WTC11 (cell line): ENCODE measurements at regions not wholly inside any gene's neighbourhood (a gene's known extent, or its start where the extent isn't known, plus 50 kb on each side); places are given as distances from the start of the nearest gene placed in this dataset.
A peak's percentile ranks its signal among the peaks of the same experiment; 100 is the strongest.

Experiments used
- ATAC-seq: fragments of 200-7000 bp; cut with Tn5 transposase; 2 replicates; pipeline ENCODE4 v1.10.0; 2021; ENCODE audit warnings: mild to moderate bottlenecking, moderate library complexity
- CTCF ChIA-PET: fragments of 300-600 bp; sonication (Branson Sonifier 250); formaldehyde crosslinking; loops from one replicate; lab custom pipeline; 2021; ENCODE audit warnings: antibody characterized with exemption; lab: Charles Lee
- POLR2A ChIA-PET: fragments of 350-600 bp; sonication (Branson Sonifier 250); formaldehyde crosslinking; loops from one replicate; lab custom pipeline; 2021; ENCODE audit warnings: antibody characterized with exemption; lab: Charles Lee
- DNase-seq: peaks from one replicate; pipeline ENCODE4 v3.0.0; 2021; ENCODE audit warnings: low spot score
- H3K27ac Mint-ChIP-seq: 2 replicates; pipeline ENCODE4 v1.8.0; 2021; ENCODE audit warnings: mixed read lengths
- H3K27me3 Mint-ChIP-seq: 2 replicates; pipeline ENCODE4 v1.8.0; 2021; ENCODE audit warnings: low read depth, mild to moderate bottlenecking, moderate library complexity, mixed read lengths
- H3K36me3 Mint-ChIP-seq: 2 replicates; pipeline ENCODE4 v1.8.0; 2021; ENCODE audit warnings: mixed read lengths
- H3K4me1 Mint-ChIP-seq: 2 replicates; pipeline ENCODE4 v1.8.0; 2022; ENCODE audit warnings: mixed read lengths
- H3K4me3 Mint-ChIP-seq: 2 replicates; pipeline ENCODE4 v1.8.0; 2021; ENCODE audit warnings: mild to moderate bottlenecking, moderate library complexity, mixed read lengths
- H3K9me3 Mint-ChIP-seq: 2 replicates; pipeline ENCODE4 v1.8.0; 2021; ENCODE audit warnings: mixed read lengths
- ELF4 ChIP-seq: sonication (generic); formaldehyde crosslinking; IDR thresholded peaks from 2 replicates; pipeline ENCODE4 v1.8.1; 2022; ENCODE audit warnings: low read depth, mild to moderate bottlenecking, moderate library complexity, missing genetic modification reagents
- ERG ChIP-seq: fragments of 250-450 bp; sonication (Bioruptor Pico); IDR thresholded peaks from 2 replicates; pipeline ENCODE4 v1.8.0; 2021; ENCODE audit warnings: mild to moderate bottlenecking
- ESRRA ChIP-seq: sonication (generic); formaldehyde crosslinking; IDR thresholded peaks from 2 replicates; pipeline ENCODE4 v1.8.1; 2022; ENCODE audit warnings: mild to moderate bottlenecking, missing genetic modification reagents, borderline replicate concordance
- ETV6 ChIP-seq: sonication (generic); formaldehyde crosslinking; IDR thresholded peaks from 2 replicates; pipeline ENCODE4 v1.8.1; 2022; ENCODE audit warnings: mild to moderate bottlenecking, missing genetic modification reagents
- GRHL2 ChIP-seq: fragments of 250-450 bp; sonication (Bioruptor Pico); IDR thresholded peaks from 2 replicates; pipeline ENCODE4 v1.8.0; 2022; ENCODE audit warnings: mild to moderate bottlenecking, moderate library complexity; ENCODE audit not compliant: insufficient replicate concordance, severe bottlenecking
- IRF2 ChIP-seq: sonication (generic); formaldehyde crosslinking; IDR thresholded peaks from 2 replicates; pipeline ENCODE4 v1.8.0; 2022; ENCODE audit warnings: low read depth, missing genetic modification reagents, borderline replicate concordance
- NFYB ChIP-seq: sonication (generic); formaldehyde crosslinking; conservative IDR thresholded peaks from 2 replicates; pipeline ENCODE4 v1.8.0; 2022; ENCODE audit warnings: low read depth, missing genetic modification reagents
- PREB ChIP-seq: sonication (generic); formaldehyde crosslinking; IDR thresholded peaks from 2 replicates; pipeline ENCODE4 v1.8.1; 2022; ENCODE audit warnings: mild to moderate bottlenecking, missing genetic modification reagents, moderate library complexity, borderline replicate concordance
- PRRX2 ChIP-seq: fragments of 250-450 bp; sonication (Bioruptor Pico); IDR thresholded peaks from 2 replicates; pipeline ENCODE4 v1.8.0; 2021; ENCODE audit warnings: mild to moderate bottlenecking
- RORB ChIP-seq: fragments of 250-450 bp; sonication (Bioruptor Pico); IDR thresholded peaks from 2 replicates; pipeline ENCODE4 v1.9.0; 2021; ENCODE audit warnings: mild to moderate bottlenecking
- SMAD3 ChIP-seq: sonication (generic); formaldehyde crosslinking; IDR thresholded peaks from 2 replicates; pipeline ENCODE4 v1.8.0; 2022; ENCODE audit warnings: missing genetic modification reagents, mild to moderate bottlenecking, borderline replicate concordance
- SMAD4 ChIP-seq: sonication (generic); formaldehyde crosslinking; IDR thresholded peaks from 2 replicates; pipeline ENCODE4 v1.8.0; 2022; ENCODE audit warnings: mild to moderate bottlenecking, missing genetic modification reagents
- TEAD4 ChIP-seq: sonication (generic); formaldehyde crosslinking; IDR thresholded peaks from 2 replicates; pipeline ENCODE4 v1.8.0; 2022; ENCODE audit warnings: mild to moderate bottlenecking, missing genetic modification reagents
- ZBTB43 ChIP-seq: sonication (generic); formaldehyde crosslinking; IDR thresholded peaks from 2 replicates; pipeline ENCODE4 v1.8.1; 2023; ENCODE audit warnings: mild to moderate bottlenecking, missing genetic modification reagents
- ZNF121 ChIP-seq: sonication (generic); formaldehyde crosslinking; IDR thresholded peaks from 2 replicates; pipeline ENCODE4 v1.8.0; 2023; ENCODE audit warnings: missing genetic modification reagents
- ZNF317 ChIP-seq: sonication (generic); formaldehyde crosslinking; IDR thresholded peaks from 2 replicates; pipeline ENCODE4 v1.8.1; 2023; ENCODE audit warnings: low read depth, mild to moderate bottlenecking, moderate library complexity, missing genetic modification reagents, borderline replicate concordance
- ZNF396 ChIP-seq: fragments of 250-450 bp; sonication (Bioruptor Pico); IDR thresholded peaks from 2 replicates; pipeline ENCODE4 v1.8.0; 2021; ENCODE audit warnings: mild to moderate bottlenecking, moderate library complexity, borderline replicate concordance
- ZNF423 ChIP-seq: fragments of 250-450 bp; sonication (Bioruptor Pico); IDR thresholded peaks from 2 replicates; pipeline ENCODE4 v2.1.2; 2022; ENCODE audit warnings: mild to moderate bottlenecking, moderate library complexity
- TF ChIP-seq, protein P1 (sequence below): sonication (generic); formaldehyde crosslinking; IDR thresholded peaks from 2 replicates; pipeline ENCODE4 v1.8.1; 2023; ENCODE audit warnings: mild to moderate bottlenecking, missing genetic modification reagents, moderate library complexity

GRCh38 chr2:167388901-167389300 is 500.6 kb downstream of the XIRP2 start:
- Mint-ChIP-seq H3K4me1 (peaks cover 63% of the 10 kb centered on the region), H3K9me3 (no peaks in the 10 kb centered on the region), H3K27me3 (no peaks in the 10 kb centered on the region), H3K4me3 (no peak overlapping the region), H3K36me3 (no peaks in the 10 kb centered on the region), H3K27ac (no peak overlapping the region)
- no peak for DNase-seq
- ChIA-PET POLR2A (no interaction called here), CTCF (interaction anchor here (1.1 kb wide), 1 partner anchor 13 kb away, joined by 3 read pairs; no protein-coding TSS in a partner anchor)
- no peak for ATAC-seq
- TF ChIP-seq ESRRA (CRISPR knock-in tag) (no peak), TEAD4 (CRISPR knock-in tag) (no peak)

DNA sequence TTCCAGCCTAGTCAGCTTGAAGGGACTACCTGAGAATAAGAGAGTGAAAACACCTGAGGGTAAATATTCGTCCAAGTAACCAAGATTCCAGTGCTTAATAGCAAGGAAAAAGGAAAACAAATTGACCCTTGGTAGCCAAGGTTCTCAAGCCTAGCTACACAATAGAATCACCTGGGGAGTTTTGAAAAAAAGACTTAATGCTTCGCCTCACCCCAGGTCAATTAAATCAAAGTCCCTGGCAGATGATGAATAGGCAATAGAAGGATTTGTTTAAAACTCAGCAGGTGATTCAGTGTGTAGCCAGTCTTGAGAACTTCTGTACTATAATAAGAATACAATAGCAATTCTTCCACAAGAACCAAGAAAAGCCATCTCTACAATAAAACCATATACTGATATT is 500.2 kb downstream of the XIRP2 start:
- peak overlapping the region; percentile 57; the same call in 1 of the 2 replicates for H3K27ac Mint-ChIP-seq
- no peaks in the 10 kb centered on the region for H3K9me3 Mint-ChIP-seq
- no peak overlapping the region for H3K4me3 Mint-ChIP-seq
- CTCF ChIA-PET = no interaction called here
- H3K36me3 Mint-ChIP-seq = no peaks in the 10 kb centered on the region
- DNase-seq = no peak
- ATAC-seq = peak; percentile 44
- H3K27me3 Mint-ChIP-seq = no peaks in the 10 kb centered on the region
- POLR2A ChIA-PET = no interaction called here
- peaks cover 67% of the 10 kb centered on the region for H3K4me1 Mint-ChIP-seq
- TF ChIP-seq ELF4 (CRISPR knock-in tag) = no peak
- TF ChIP-seq ZBTB43 (CRISPR knock-in tag) = no peak
- TF ChIP-seq ZNF121 = no peak
- TF ChIP-seq RORB (CRISPR knock-in tag) = no peak
- TF ChIP-seq ETV6 (CRISPR knock-in tag) = no peak
- TF ChIP-seq, protein P1, sequence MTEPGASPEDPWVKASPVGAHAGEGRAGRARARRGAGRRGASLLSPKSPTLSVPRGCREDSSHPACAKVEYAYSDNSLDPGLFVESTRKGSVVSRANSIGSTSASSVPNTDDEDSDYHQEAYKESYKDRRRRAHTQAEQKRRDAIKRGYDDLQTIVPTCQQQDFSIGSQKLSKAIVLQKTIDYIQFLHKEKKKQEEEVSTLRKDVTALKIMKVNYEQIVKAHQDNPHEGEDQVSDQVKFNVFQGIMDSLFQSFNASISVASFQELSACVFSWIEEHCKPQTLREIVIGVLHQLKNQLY = no peak
- no peak for TF ChIP-seq SMAD4 (CRISPR knock-in tag)
- no peak for TF ChIP-seq ZNF396
- TF ChIP-seq NFYB (CRISPR knock-in tag) = no peak
- no peak for TF ChIP-seq ZNF423 (CRISPR knock-in tag)
- no peak for TF ChIP-seq ZNF317 (CRISPR knock-in tag)
- TF ChIP-seq PREB = no peak
- TF ChIP-seq PRRX2 (CRISPR knock-in tag) = no peak
- no peak for TF ChIP-seq IRF2 (CRISPR knock-in tag)
- TF ChIP-seq GRHL2 (CRISPR knock-in tag) = no peak

- DNase-seq (no peak), ATAC-seq (no peak)
- Mint-ChIP-seq H3K4me1 (peaks cover 84% of the 10 kb centered on the region), H3K4me3 (no peak overlapping the region), H3K9me3 (no peaks in the 10 kb centered on the region), H3K36me3 (no peaks in the 10 kb centered on the region), H3K27me3 (no peaks in the 10 kb centered on the region; the same call in 1 of the 2 replicates), H3K27ac (peak overlapping the region; percentile 35; the same call in 1 of the 2 replicates)
- ChIA-PET CTCF (no interaction called here), POLR2A (no interaction called here)
- TF ChIP-seq SMAD3 (CRISPR knock-in tag) (no peak), ERG (CRISPR knock-in tag) (0 out of 2 replicates have a peak, but pooled peaks have one; percentile 37)
Observed at GRCh38 chr2:167386694-167387093, 498.4 kb downstream of the XIRP2 start.
